HCT116 (cell line): ENCODE measurements at regions not wholly inside any gene's neighbourhood (a gene's known extent, or its start where the extent isn't known, plus 50 kb on each side); places are given as distances from the start of the nearest gene placed in this dataset.

Source experiments
- ATAC-seq: fragments of 200-7000 bp; cut with Tn5 transposase; 2 replicates; pipeline ENCODE4 v1.9.1; 2020; ENCODE audit warnings: mild to moderate bottlenecking, moderate library complexity
- BruUV-seq: library from RNA; stranded (reverse); fragments of 400-500 nt; replicated peaks from 2 replicates; lab custom pipeline; 2021; lab: Mats Ljungman, UMichigan
- CTCF ChIA-PET: fragments of 300-600 bp; sonication (Branson Sonifier 250); formaldehyde crosslinking; loops from one replicate; lab custom pipeline; 2021; ENCODE audit warnings: antibody characterized with exemption; lab: Charles Lee
- POLR2A ChIA-PET: fragments of 300-600, 350-600 bp; sonication (Branson Sonifier 250); formaldehyde crosslinking; loops from one replicate; lab custom pipeline; 2021; ENCODE audit warnings: antibody characterized with exemption; lab: Charles Lee
- RAD21 ChIA-PET, 2 experiments: fragments of 300-600 bp; sonication (Branson Sonifier 250); formaldehyde crosslinking; loops; one replicate each; lab custom pipeline; 2023; ENCODE audit warnings: low total read pairs in 2 of 2; ENCODE audit not compliant: uncharacterized antibody in 2 of 2, unreplicated experiment in 2 of 2, low non-redundant PET in 1 of 2; lab: Charles Lee
- DNase-seq: peaks from one replicate; pipeline ENCODE4 v3.0.0-alpha.2; 2010; ENCODE audit warnings: low read depth, low spot score
- H2AFZ ChIP-seq: fragments of 200-600 bp; shearing (Covaris generic), sonication (generic); 2 replicates; pipeline ENCODE4 v1.6.1; 2017; ENCODE audit warnings: low read depth, mixed run types, mixed read lengths, antibody characterized with exemption, low read length; ENCODE audit not compliant: poor library complexity, severe bottlenecking
- H3K27ac ChIP-seq: 2 replicates; pipeline ENCODE4 v1.5.1; 2012; ENCODE audit warnings: low read depth, low read length
- H3K27me3 ChIP-seq: fragments of 200-600 bp; sonication (generic); 2 replicates; pipeline ENCODE4 v1.6.1; 2016; ENCODE audit warnings: mixed run types, low read length, mixed read lengths; ENCODE audit not compliant: insufficient read depth
- H3K36me3 ChIP-seq, 2 experiments: fragments of 200-500 bp in 1 of 2; fragments of 200-600 bp in 1 of 2; sonication (Bioruptor generic) in 1 of 2; sonication (generic) in 1 of 2; 2 replicates each; pipeline versions ENCODE4 v1.5.1 to v1.6.1; 2014 to 2016; ENCODE audit warnings: low read length in 2 of 2, inconsistent platforms in 1 of 2, mixed read lengths in 1 of 2, mixed run types in 1 of 2; ENCODE audit not compliant: insufficient read depth in 2 of 2, control insufficient read depth in 1 of 2
- H3K4me1 ChIP-seq, 2 experiments: fragments of 200-600 bp in 1 of 2; sonication (generic) in 1 of 2; 2 replicates each; pipeline versions ENCODE4 v1.5.1 to v1.6.1; 2012 to 2017; ENCODE audit warnings: low read length in 2 of 2, inconsistent platforms in 1 of 2, mild to moderate bottlenecking in 1 of 2, mixed read lengths in 1 of 2, mixed run types in 1 of 2, moderate library complexity in 1 of 2; ENCODE audit not compliant: insufficient read depth in 2 of 2, control insufficient read depth in 1 of 2
- H3K4me2 ChIP-seq: fragments of 200-600 bp; sonication (generic); 2 replicates; pipeline ENCODE4 v1.6.1; 2017; ENCODE audit warnings: mixed run types, low read length, mixed read lengths
- H3K4me3 ChIP-seq, 2 experiments: fragments of 200-600 bp in 1 of 2; sonication (generic) in 1 of 2; replicated peaks in 1 of 2; 2 replicates each; pipeline ENCODE4 v1.5.1; 2011 to 2016; ENCODE audit warnings: low read length in 2 of 2, control low read depth in 1 of 2, low read depth in 1 of 2, mild to moderate bottlenecking in 1 of 2, mixed read lengths in 1 of 2, mixed run types in 1 of 2
- H3K79me2 ChIP-seq: fragments of 200-600 bp; sonication (generic); 2 replicates; pipeline ENCODE4 v1.6.1; 2017; ENCODE audit warnings: mild to moderate bottlenecking, mixed run types, low read length, moderate library complexity, mixed read lengths; ENCODE audit not compliant: insufficient read depth
- H3K9ac ChIP-seq: fragments of 200-600 bp; sonication (generic); 2 replicates; pipeline ENCODE4 v1.6.1; 2016; ENCODE audit warnings: low read length, mixed read lengths
- H3K9me2 ChIP-seq: fragments of 200-600 bp; sonication (generic), shearing (Covaris generic); 2 replicates; pipeline ENCODE4 v1.6.1; 2017; ENCODE audit warnings: mixed run types, mild to moderate bottlenecking, moderate library complexity; ENCODE audit not compliant: insufficient read depth
- H3K9me3 ChIP-seq, 2 experiments: fragments of 200-500 bp in 1 of 2; fragments of 200-600 bp in 1 of 2; sonication (Bioruptor generic) in 1 of 2; sonication (generic) in 1 of 2; 2 replicates each; pipeline ENCODE4 v1.6.1; 2014 to 2017; ENCODE audit warnings: low read length in 2 of 2, mixed read lengths in 2 of 2, inconsistent platforms in 1 of 2, low read depth in 1 of 2, mild to moderate bottlenecking in 1 of 2, mixed run types in 1 of 2, moderate library complexity in 1 of 2; ENCODE audit not compliant: control insufficient read depth in 1 of 2, insufficient read depth in 1 of 2
- H4K20me1 ChIP-seq: fragments of 200-600 bp; sonication (generic), shearing (Covaris generic); 2 replicates; pipeline ENCODE4 v1.6.1; 2017; ENCODE audit warnings: mixed run types, mild to moderate bottlenecking, moderate library complexity; ENCODE audit not compliant: insufficient read depth
- CBX3 ChIP-seq: IDR thresholded peaks from 2 replicates; pipeline ENCODE4 v1.6.1; 2012; ENCODE audit warnings: low read depth
- CEBPB ChIP-seq: IDR thresholded peaks from 2 replicates; pipeline ENCODE4 v1.6.1; 2012; ENCODE audit warnings: low read depth
- EGR1 ChIP-seq: IDR thresholded peaks from 2 replicates; pipeline ENCODE4 v1.6.1; 2012; ENCODE audit warnings: low read depth
- ELF1 ChIP-seq: IDR thresholded peaks from 2 replicates; pipeline ENCODE4 v1.6.1; 2012; ENCODE audit warnings: low read depth, borderline replicate concordance
- EZH2 ChIP-seq: fragments of 200-600 bp; sonication (generic); IDR thresholded peaks from 2 replicates; pipeline ENCODE4 v1.6.1; 2017; ENCODE audit warnings: antibody characterized with exemption, mixed run types
- FOSL1 ChIP-seq: IDR thresholded peaks from 2 replicates; pipeline ENCODE4 v1.6.1; 2012; ENCODE audit warnings: low read depth
- POLR2A ChIP-seq: IDR thresholded peaks from 2 replicates; pipeline ENCODE4 v1.7.0; 2011; ENCODE audit warnings: borderline replicate concordance; ENCODE audit not compliant: insufficient read depth, insufficient read length; ENCODE audit errors: extremely low read depth
- POLR2AphosphoS5 ChIP-seq: IDR thresholded peaks from 2 replicates; pipeline ENCODE4 v1.6.1; 2011; ENCODE audit warnings: mild to moderate bottlenecking, low read depth, low read length, moderate library complexity
- RAD21 ChIP-seq: IDR thresholded peaks from 2 replicates; pipeline ENCODE4 v1.6.1; 2012; ENCODE audit warnings: low read depth, mild to moderate bottlenecking
- SP1 ChIP-seq: IDR thresholded peaks from 2 replicates; pipeline ENCODE4 v1.6.1; 2012; ENCODE audit warnings: low read depth
- TCF7L2 ChIP-seq: IDR thresholded peaks from 2 replicates; pipeline ENCODE4 v1.7.0; 2011; ENCODE audit warnings: borderline replicate concordance, inconsistent platforms; ENCODE audit not compliant: insufficient read depth, insufficient read length; ENCODE audit errors: extremely low read depth
- ZFX ChIP-seq: fragments of 450-650 bp; IDR thresholded peaks from 2 replicates; pipeline ENCODE4 v1.6.1; 2017
- ZNF274 ChIP-seq: fragments of 200-500 bp; sonication (Bioruptor generic); IDR thresholded peaks from 2 replicates; pipeline ENCODE4 v1.6.1; 2014; ENCODE audit warnings: mild to moderate bottlenecking, low read depth, low read length, inconsistent platforms
- intact Hi-C: fragments of 100-400 bp; cut with micrococcal nuclease; formaldehyde crosslinking; loops from 2 replicates; pipeline ENCODE4 v1.10.0; 2022
- TF ChIP-seq, protein P1 (sequence below), 3 experiments: fragments of 200-600 bp in 1 of 3; sonication (generic) in 1 of 3; IDR thresholded peaks in 2 of 3; conservative IDR thresholded peaks in 1 of 3; 2 replicates each; pipeline ENCODE4 v1.5.1; 2012 to 2017; ENCODE audit warnings: low read depth in 2 of 3, low read length in 2 of 3, antibody characterized with exemption in 1 of 3, borderline replicate concordance in 1 of 3, control low read depth in 1 of 3, mild to moderate bottlenecking in 1 of 3, mixed read lengths in 1 of 3, mixed run types in 1 of 3, moderate library complexity in 1 of 3; ENCODE audit not compliant: insufficient read depth in 1 of 3
- TF ChIP-seq, protein P2 (sequence below): IDR thresholded peaks from 2 replicates; pipeline ENCODE4 v1.6.1; 2012

DNA sequence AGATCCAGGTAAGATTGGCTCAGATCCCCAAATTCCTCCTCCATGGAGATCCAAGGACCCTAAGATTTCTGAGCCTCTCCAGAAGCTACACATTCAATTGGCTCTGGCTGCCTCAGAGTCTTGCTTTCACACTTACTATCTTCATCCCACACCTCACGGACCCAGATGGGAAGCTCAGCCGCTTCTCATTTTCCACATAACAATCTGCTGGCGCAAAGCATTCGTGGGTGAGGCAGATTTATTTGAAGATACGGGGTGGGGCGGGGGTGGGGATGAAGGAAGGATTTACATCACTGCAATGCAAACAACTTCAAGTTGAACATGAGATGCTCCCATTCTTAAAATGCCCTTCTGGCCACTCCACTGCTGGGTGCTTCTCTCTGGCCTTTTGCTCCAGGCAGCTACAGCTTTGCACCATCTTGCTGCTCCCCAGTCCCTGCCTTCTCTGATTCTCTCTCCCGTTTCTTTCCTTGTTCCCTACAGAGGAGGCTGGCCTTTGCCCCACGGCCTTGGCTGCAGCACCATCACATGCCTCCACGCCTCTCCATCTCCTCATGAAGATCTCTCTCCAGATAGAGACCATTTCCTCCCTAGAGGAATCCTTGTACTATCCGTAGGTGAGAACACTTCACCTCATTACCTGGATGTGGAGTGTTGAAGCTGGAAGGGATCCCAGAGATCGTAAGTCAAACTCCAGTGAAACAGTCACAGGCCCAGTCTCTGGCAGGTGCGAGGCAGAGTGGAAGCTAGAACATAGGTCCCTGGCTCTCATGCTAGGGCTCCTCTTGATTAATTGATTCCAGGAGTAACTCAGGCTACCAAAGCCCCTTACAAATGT lies 175.9 kb downstream of the RPLP1 start:
- RAD21 ChIA-PET, result no interaction called here
- CTCF ChIA-PET, result no interaction called here
- intact Hi-C loops, result no loop called here
- TF ChIP-seq ZFX (no peak), ELF1 (no peak), RAD21 (no peak), POLR2A (no peak)
- TF ChIP-seq, protein P1, sequence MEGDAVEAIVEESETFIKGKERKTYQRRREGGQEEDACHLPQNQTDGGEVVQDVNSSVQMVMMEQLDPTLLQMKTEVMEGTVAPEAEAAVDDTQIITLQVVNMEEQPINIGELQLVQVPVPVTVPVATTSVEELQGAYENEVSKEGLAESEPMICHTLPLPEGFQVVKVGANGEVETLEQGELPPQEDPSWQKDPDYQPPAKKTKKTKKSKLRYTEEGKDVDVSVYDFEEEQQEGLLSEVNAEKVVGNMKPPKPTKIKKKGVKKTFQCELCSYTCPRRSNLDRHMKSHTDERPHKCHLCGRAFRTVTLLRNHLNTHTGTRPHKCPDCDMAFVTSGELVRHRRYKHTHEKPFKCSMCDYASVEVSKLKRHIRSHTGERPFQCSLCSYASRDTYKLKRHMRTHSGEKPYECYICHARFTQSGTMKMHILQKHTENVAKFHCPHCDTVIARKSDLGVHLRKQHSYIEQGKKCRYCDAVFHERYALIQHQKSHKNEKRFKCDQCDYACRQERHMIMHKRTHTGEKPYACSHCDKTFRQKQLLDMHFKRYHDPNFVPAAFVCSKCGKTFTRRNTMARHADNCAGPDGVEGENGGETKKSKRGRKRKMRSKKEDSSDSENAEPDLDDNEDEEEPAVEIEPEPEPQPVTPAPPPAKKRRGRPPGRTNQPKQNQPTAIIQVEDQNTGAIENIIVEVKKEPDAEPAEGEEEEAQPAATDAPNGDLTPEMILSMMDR (IDR thresholded peaks at IDR 0.05 in 2 of 3, conservative IDR thresholded peaks at IDR 0.05 in 1 of 3; ENCODE audit: borderline replicate concordance in 1 of 3, insufficient read depth in 1 of 3, low read depth in 2 of 3, low read length in 2 of 3), result no peak
- H2AFZ ChIP-seq, result no peak overlapping the region
- no peaks in the 10 kb centered on the region for H3K36me3 ChIP-seq
- POLR2A ChIA-PET, result no interaction called here
- DNase-seq (no peak), ATAC-seq (no peak)
- H3K4me2 ChIP-seq, result no peak overlapping the region
- H3K79me2 ChIP-seq, result no peaks in the 10 kb centered on the region
- H3K27me3 ChIP-seq, result peaks cover 63% of the 10 kb centered on the region
- H3K4me3 ChIP-seq, result no peak overlapping the region
- H3K9me3 ChIP-seq, result no peaks in the 10 kb centered on the region
- H4K20me1 ChIP-seq, result no peaks in the 10 kb centered on the region
- BruUV-seq, result no TSS peak
- no peak overlapping the region for H3K9ac ChIP-seq
- no peaks in the 10 kb centered on the region for H3K4me1 ChIP-seq
- no peaks in the 10 kb centered on the region for H3K9me2 ChIP-seq
- H3K27ac ChIP-seq, result no peak overlapping the region

DNA sequence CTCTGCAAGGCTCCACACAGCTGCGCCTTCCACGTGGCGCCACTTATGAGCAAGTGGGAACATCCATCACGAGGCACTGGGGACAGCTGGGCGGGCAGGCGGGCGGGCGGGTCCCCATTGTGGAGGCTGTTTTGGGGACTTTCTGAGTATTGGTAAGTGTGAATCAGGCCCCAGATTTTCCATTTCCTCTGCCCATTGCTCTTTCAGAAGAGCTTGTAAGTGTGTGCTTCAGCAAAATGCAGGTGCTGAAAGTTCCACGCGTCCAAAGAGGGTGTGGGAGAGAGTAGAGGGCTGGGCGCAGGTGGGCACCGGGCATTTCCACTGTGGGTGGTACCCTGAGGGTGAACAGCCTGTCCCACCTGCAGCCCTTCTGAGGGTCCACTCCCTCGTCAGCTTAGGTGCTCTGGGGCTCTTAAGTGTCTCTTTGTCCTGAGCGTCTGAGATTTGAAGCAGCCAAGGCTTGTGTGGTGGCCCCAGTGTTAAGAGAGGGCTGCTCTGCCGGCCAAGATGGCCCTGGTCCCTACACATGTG lies 177.1 kb downstream of the RPLP1 start:
- no peak for ATAC-seq
- CTCF ChIA-PET, result no interaction called here
- RAD21 ChIA-PET, result no interaction called here

More for the DNA sequence above, 177.1 kb downstream of the RPLP1 start:
- Histone ChIP-seq H3K9me3 (no peaks in the 10 kb centered on the region; a peak in 1 of 4 replicates), H2AFZ (no peak overlapping the region), H3K27ac (no peak overlapping the region), H3K9me2 (no peaks in the 10 kb centered on the region), H3K27me3 (peaks cover 74% of the 10 kb centered on the region), H4K20me1 (no peaks in the 10 kb centered on the region), H3K4me2 (no peak overlapping the region), H3K36me3 (no peaks in the 10 kb centered on the region), H3K4me1 (no peaks in the 10 kb centered on the region), H3K4me3 (no peak overlapping the region), H3K79me2 (no peaks in the 10 kb centered on the region), H3K9ac (no peak overlapping the region)
- TF ChIP-seq POLR2AphosphoS5 (no peak), TCF7L2 (no peak), SP1 (no peak), POLR2A (no peak), EGR1 (no peak), CBX3 (no peak), CEBPB (no peak), FOSL1 (no peak), ZNF274 (no peak), EZH2 (no peak)
- TF ChIP-seq, protein P2, sequence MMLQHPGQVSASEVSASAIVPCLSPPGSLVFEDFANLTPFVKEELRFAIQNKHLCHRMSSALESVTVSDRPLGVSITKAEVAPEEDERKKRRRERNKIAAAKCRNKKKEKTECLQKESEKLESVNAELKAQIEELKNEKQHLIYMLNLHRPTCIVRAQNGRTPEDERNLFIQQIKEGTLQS, result no peak
- no peak for DNase-seq
- intact Hi-C loops, result no loop called here
- BruUV-seq, result no TSS peak
- POLR2A ChIA-PET, result no interaction called here
